HEK293 (cell line): ENCODE measurements at regions not wholly inside any gene's neighbourhood (a gene's known extent, or its start where the extent isn't known, plus 50 kb on each side); places are given as distances from the start of the nearest gene placed in this dataset.

Experiments
- CTCF ChIA-PET: fragments of 350-600 bp; formaldehyde crosslinking; extraction: SDS; loops from one replicate; lab custom pipeline; 2021; ENCODE audit warnings: antibody characterized with exemption; lab: Yijun Ruan, JAX
- POLR2A ChIA-PET: fragments of 300-600 bp; formaldehyde crosslinking; extraction: SDS; loops from one replicate; lab custom pipeline; 2020; ENCODE audit warnings: antibody characterized with exemption, inconsistent platforms; lab: Yijun Ruan, JAX
- H3K27ac ChIP-seq: fragments of 200-500 bp; sonication (Bioruptor generic); 2 replicates; pipeline ENCODE4 v1.5.1; 2014; ENCODE audit warnings: low read depth, low read length, control low read depth, inconsistent platforms; ENCODE audit errors: extremely low read depth
- H3K36me3 ChIP-seq, 2 experiments: fragments of 200-500 bp in 1 of 2; sonication (Bioruptor generic) in 1 of 2; 1 replicate in 1 of 2; 2 replicates in 1 of 2; pipeline ENCODE4 v1.5.1; 2014 to 2017; ENCODE audit warnings: inconsistent platforms in 2 of 2, low read length in 2 of 2; ENCODE audit not compliant: control insufficient read depth in 2 of 2, insufficient read depth in 1 of 2
- H3K4me1 ChIP-seq: fragments of 200-500 bp; sonication (Bioruptor generic); 2 replicates; pipeline ENCODE4 v1.5.1; 2014; ENCODE audit warnings: mild to moderate bottlenecking, low read length, inconsistent platforms; ENCODE audit not compliant: control insufficient read depth, insufficient read depth
- H3K4me3 ChIP-seq: 2 replicates; pipeline ENCODE4 v1.5.1; 2011; ENCODE audit warnings: low read depth, mild to moderate bottlenecking, control low read depth, low read length, moderate library complexity
- H3K9me3 ChIP-seq: fragments of 200-500 bp; sonication (Bioruptor generic); 2 replicates; pipeline ENCODE4 v1.5.1; 2014; ENCODE audit warnings: low read depth, low read length, inconsistent platforms; ENCODE audit not compliant: control insufficient read depth, insufficient read depth
- EGR2 ChIP-seq: fragments of 450-650 bp; formaldehyde crosslinking; IDR thresholded peaks from 2 replicates; pipeline ENCODE4 v1.5.1; 2016; ENCODE audit warnings: low read depth, missing biosample characterization, missing genetic modification characterization
- GFI1B ChIP-seq: fragments of 450-650 bp; formaldehyde crosslinking; IDR thresholded peaks from 2 replicates; pipeline ENCODE4 v1.5.1; 2016; ENCODE audit warnings: missing biosample characterization, missing genetic modification characterization
- GLI2 ChIP-seq: fragments of 450-650 bp; formaldehyde crosslinking; IDR thresholded peaks from 2 replicates; pipeline ENCODE4; 2017; ENCODE audit warnings: missing biosample characterization, missing genetic modification characterization, low read depth, borderline replicate concordance
- GLI4 ChIP-seq: fragments of 450-650 bp; formaldehyde crosslinking; IDR thresholded peaks from 2 replicates; pipeline ENCODE4 v1.5.1; 2016; ENCODE audit warnings: missing biosample characterization, missing genetic modification characterization
- MEIS1 ChIP-seq: sonication (generic); formaldehyde crosslinking; IDR thresholded peaks from 2 replicates; pipeline ENCODE4 v1.8.1; 2022; ENCODE audit warnings: missing genetic modification reagents, mild to moderate bottlenecking, borderline replicate concordance
- SCRT1 ChIP-seq: fragments of 450-650 bp; formaldehyde crosslinking; IDR thresholded peaks from 2 replicates; pipeline ENCODE4 v1.5.1; 2016; ENCODE audit warnings: missing biosample characterization, missing genetic modification characterization, borderline replicate concordance
- ZBTB48 ChIP-seq: fragments of 450-650 bp; formaldehyde crosslinking; IDR thresholded peaks from 2 replicates; pipeline ENCODE4 v1.5.1; 2016; ENCODE audit warnings: missing biosample characterization, missing genetic modification characterization
- ZEB2 ChIP-seq: fragments of 450-650 bp; formaldehyde crosslinking; IDR thresholded peaks from 2 replicates; pipeline ENCODE4 v1.5.1; 2016; ENCODE audit warnings: missing biosample characterization, missing genetic modification characterization
- ZNF184 ChIP-seq: fragments of 450-650 bp; IDR thresholded peaks from 2 replicates; pipeline ENCODE4 v1.5.1; 2018; ENCODE audit warnings: missing biosample characterization, mild to moderate bottlenecking, missing genetic modification characterization
- ZNF341 ChIP-seq: fragments of 450-650 bp; formaldehyde crosslinking; IDR thresholded peaks from 2 replicates; pipeline ENCODE4; 2016; ENCODE audit warnings: low read depth, missing biosample characterization, missing genetic modification characterization
- ZNF394 ChIP-seq: fragments of 450-650 bp; formaldehyde crosslinking; IDR thresholded peaks from 2 replicates; pipeline ENCODE4 v1.5.1; 2016; ENCODE audit warnings: missing biosample characterization, missing genetic modification characterization, mild to moderate bottlenecking, moderate library complexity, borderline replicate concordance
- ZNF488 ChIP-seq: fragments of 450-650 bp; formaldehyde crosslinking; IDR thresholded peaks from 2 replicates; pipeline ENCODE4 v1.5.1; 2016; ENCODE audit warnings: missing biosample characterization, missing genetic modification characterization
- ZNF768 ChIP-seq: fragments of 450-650 bp; formaldehyde crosslinking; IDR thresholded peaks from 2 replicates; pipeline ENCODE4 v1.5.1; 2018; ENCODE audit warnings: missing biosample characterization, mild to moderate bottlenecking, missing genetic modification characterization
- ZSCAN30 ChIP-seq: fragments of 450-650 bp; IDR thresholded peaks from 2 replicates; pipeline ENCODE4 v1.5.1; 2018; ENCODE audit warnings: missing biosample characterization, mild to moderate bottlenecking, missing genetic modification characterization, moderate library complexity

GRCh38 chr21:41622831-41623548 is 115.0 kb upstream of the TMPRSS2 start:
- ChIA-PET CTCF (interaction anchor here (0.9 to 3.9 kb wide), 2 partner anchors 10 to 155 kb away, joined by 3 to 28 read pairs; no protein-coding TSS in a partner anchor), POLR2A (interaction anchor here (0.8 to 1.4 kb wide), 2 partner anchors 144 to 155 kb away, joined by 3 read pairs; partner anchors contain the start of gene RIPK4)
- no peak overlapping the region for H3K4me3 ChIP-seq
- no peaks in the 10 kb centered on the region for H3K4me1 ChIP-seq
- H3K9me3 ChIP-seq = no peaks in the 10 kb centered on the region
- TF ChIP-seq SCRT1 (tag by site-specific recombination) = no peak
- TF ChIP-seq EGR2 (tag by site-specific recombination) = peak; percentile 43; the same call in 1 of the 2 replicates
- TF ChIP-seq, all 188 proteins: peak for 1
- Histone ChIP-seq H3K27ac (no peak overlapping the region), H3K36me3 (no peaks in the 10 kb centered on the region)

DNA sequence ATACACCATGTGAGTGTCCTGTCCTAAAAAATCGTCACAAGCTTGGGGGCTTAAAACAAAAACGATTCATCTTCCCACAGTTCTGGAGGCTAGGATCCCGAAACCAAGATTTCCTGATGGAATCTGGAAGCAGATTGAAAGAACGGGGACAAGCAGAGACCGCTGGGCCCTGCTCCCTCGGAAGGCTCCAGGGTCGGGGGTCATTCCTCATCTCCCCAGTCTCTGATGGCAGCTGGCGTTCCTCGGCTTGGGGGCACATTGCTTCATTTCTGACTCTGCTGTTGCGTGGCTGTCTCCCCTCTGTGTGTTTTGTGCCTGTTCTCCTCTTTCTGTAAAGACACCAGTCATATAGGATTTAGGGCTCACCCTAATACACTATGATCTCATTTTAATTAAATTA is 114.2 kb upstream of the TMPRSS2 start:
- ChIA-PET CTCF (interaction anchor here (0.6 to 3.9 kb wide), 2 partner anchors 10 to 255 kb away, joined by 3 to 28 read pairs; no protein-coding TSS in a partner anchor), POLR2A (interaction anchor here (0.8 to 1.4 kb wide), 2 partner anchors 145 to 156 kb away, joined by 3 read pairs; partner anchors contain the start of gene RIPK4)
- Histone ChIP-seq H3K4me1 (no peaks in the 10 kb centered on the region), H3K27ac (no peak overlapping the region), H3K9me3 (no peaks in the 10 kb centered on the region), H3K4me3 (no peak overlapping the region), H3K36me3 (no peaks in the 10 kb centered on the region)
- TF ChIP-seq ZNF184 (tag by site-specific recombination) = no peak
- no peak for TF ChIP-seq ZNF488 (tag by site-specific recombination)
- TF ChIP-seq GFI1B (tag by site-specific recombination) = no peak
- no peak for TF ChIP-seq ZBTB48
- no peak for TF ChIP-seq ZEB2 (tag by site-specific recombination)
- TF ChIP-seq ZNF341 = no peak
- TF ChIP-seq ZSCAN30 = no peak

GRCh38 chr21:41621513-41621912 is 113.6 kb upstream of the TMPRSS2 start:
- Histone ChIP-seq H3K36me3 (no peaks in the 10 kb centered on the region), H3K4me1 (no peaks in the 10 kb centered on the region), H3K27ac (no peak overlapping the region), H3K4me3 (no peak overlapping the region), H3K9me3 (no peaks in the 10 kb centered on the region)
- ChIA-PET POLR2A (interaction anchor here (1.4 kb wide), 1 partner anchor 157 kb away, joined by 3 read pairs; no protein-coding TSS in a partner anchor), CTCF (interaction anchor here (0.6 to 3.9 kb wide), 6 partner anchors 9 to 290 kb away, joined by 3 to 28 read pairs (median 4); no protein-coding TSS in a partner anchor)
- TF ChIP-seq MEIS1 (CRISPR knock-in tag) (no peak), GLI4 (no peak), ZNF768 (tag by site-specific recombination) (no peak)

DNA sequence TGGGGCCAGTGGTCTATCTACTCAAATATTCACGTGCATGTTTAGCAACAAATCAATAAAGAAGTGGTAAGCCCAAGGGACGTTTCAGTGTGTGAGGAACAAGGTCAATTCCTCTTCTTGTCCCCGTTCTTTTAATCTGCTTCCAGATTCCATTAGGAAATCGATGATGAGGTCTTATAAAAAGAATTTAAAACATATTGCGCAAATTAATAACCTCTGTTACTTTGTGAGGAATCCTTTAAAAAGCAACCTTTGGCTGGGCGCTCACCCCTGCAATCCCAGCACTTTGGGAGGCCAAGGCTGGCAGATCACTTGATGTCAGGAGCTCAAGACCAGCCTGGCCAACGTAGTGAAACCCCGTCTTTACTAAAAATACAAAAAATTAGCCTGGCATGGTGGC is 113.0 kb upstream of the TMPRSS2 start:
- Histone ChIP-seq H3K27ac (no peak overlapping the region), H3K4me3 (no peak overlapping the region), H3K4me1 (no peaks in the 10 kb centered on the region), H3K36me3 (no peaks in the 10 kb centered on the region), H3K9me3 (no peaks in the 10 kb centered on the region)
- POLR2A ChIA-PET = no interaction called here
- CTCF ChIA-PET = interaction anchor here (0.6 to 3.9 kb wide), 3 partner anchors 8 to 226 kb away, joined by 5 to 28 read pairs (median 7); no protein-coding TSS in a partner anchor
- TF ChIP-seq ZNF394 = no peak
- TF ChIP-seq ZEB2 (tag by site-specific recombination) = no peak
- TF ChIP-seq GLI2 (tag by site-specific recombination) = no peak
